Mesenchymal stem cell (in vitro differentiated cells and primary cell): ENCODE measurements at regions not wholly inside any gene's neighbourhood (a gene's known extent, or its start where the extent isn't known, plus 50 kb on each side); places are given as distances from the start of the nearest gene placed in this dataset.
"Not testable (repeated sequence)": the region's sequence is repeated elsewhere in the genome, so short reads cannot be mapped to it uniquely, and the experiment has no call there.

Experiments used
- DNase-seq: peaks from one replicate; pipeline ENCODE4 v3.0.0-alpha.2; 2013
- H2AFZ ChIP-seq: one replicate; pipeline ENCODE4 v1.6.1; 2013; ENCODE audit warnings: low read depth, mild to moderate bottlenecking, control low read depth, inconsistent platforms, low read length, moderate library complexity
- H2AK5ac ChIP-seq: 2 replicates; pipeline ENCODE4 v1.6.1; 2013; ENCODE audit warnings: low read length, moderate library complexity, mild to moderate bottlenecking, inconsistent platforms; ENCODE audit not compliant: severe bottlenecking
- H2BK120ac ChIP-seq: one replicate; pipeline ENCODE4 v1.6.1; 2013; ENCODE audit warnings: low read depth, mild to moderate bottlenecking, inconsistent platforms, low read length, moderate library complexity
- H2BK12ac ChIP-seq, 2 experiments: one replicate each; pipeline ENCODE4 v1.6.1; 2013; ENCODE audit warnings: inconsistent platforms in 2 of 2, low read length in 2 of 2, mild to moderate bottlenecking in 2 of 2, moderate library complexity in 2 of 2, control low read depth in 1 of 2
- H2BK15ac ChIP-seq: one replicate; pipeline ENCODE4 v1.6.1; 2013; ENCODE audit warnings: mild to moderate bottlenecking, low read depth, inconsistent platforms; ENCODE audit not compliant: poor library complexity, severe bottlenecking
- H2BK5ac ChIP-seq: 2 replicates; pipeline ENCODE4 v1.6.1; 2013; ENCODE audit warnings: low read depth, mild to moderate bottlenecking, low read length, control low read depth, inconsistent platforms; ENCODE audit not compliant: poor library complexity, severe bottlenecking
- H3K14ac ChIP-seq, 2 experiments: one replicate each; pipeline ENCODE4 v1.6.1; 2013; ENCODE audit warnings: inconsistent platforms in 2 of 2, low read length in 2 of 2, control low read depth in 1 of 2, mild to moderate bottlenecking in 1 of 2, moderate library complexity in 1 of 2
- H3K18ac ChIP-seq, 2 experiments: one replicate each; pipeline ENCODE4 v1.6.1; 2013; ENCODE audit warnings: inconsistent platforms in 2 of 2, low read length in 2 of 2, control low read depth in 1 of 2, low read depth in 1 of 2, mild to moderate bottlenecking in 1 of 2
- H3K23ac ChIP-seq, 2 experiments: one replicate each; pipeline ENCODE4 v1.6.1; 2013; ENCODE audit warnings: inconsistent platforms in 2 of 2, low read length in 2 of 2, mild to moderate bottlenecking in 2 of 2, moderate library complexity in 2 of 2, control low read depth in 1 of 2
- H3K27ac ChIP-seq: 2 replicates; pipeline ENCODE4 v1.5.1; 2013; ENCODE audit warnings: mild to moderate bottlenecking, moderate library complexity, low read length, control low read depth, inconsistent platforms; ENCODE audit not compliant: poor library complexity, severe bottlenecking
- H3K27me3 ChIP-seq, 2 experiments: 2 replicates each; pipeline versions ENCODE4 v1.6.1 to v1.7.0; 2013; ENCODE audit warnings: low read length in 2 of 2, mild to moderate bottlenecking in 2 of 2, moderate library complexity in 2 of 2, control low read depth in 1 of 2, inconsistent platforms in 1 of 2; ENCODE audit not compliant: control insufficient read depth in 1 of 2, insufficient read depth in 1 of 2
- H3K36me3 ChIP-seq, 2 experiments: 2 replicates each; pipeline versions ENCODE4 v1.6.1 to v1.7.0; 2013; ENCODE audit warnings: low read length in 2 of 2, control low read depth in 1 of 2, inconsistent platforms in 1 of 2, low read depth in 1 of 2, mild to moderate bottlenecking in 1 of 2; ENCODE audit not compliant: insufficient read depth in 2 of 2, control insufficient read depth in 1 of 2
- H3K4ac ChIP-seq, 2 experiments: one replicate each; pipeline ENCODE4 v1.6.1; 2013; ENCODE audit warnings: inconsistent platforms in 2 of 2, low read length in 2 of 2, mild to moderate bottlenecking in 2 of 2, moderate library complexity in 2 of 2, control low read depth in 1 of 2, low read depth in 1 of 2
- H3K4me1 ChIP-seq: 2 replicates; pipeline ENCODE4 v1.6.1; 2013; ENCODE audit warnings: low read depth, low read length, control low read depth; ENCODE audit not compliant: control insufficient read depth, insufficient read depth
- H3K4me2 ChIP-seq: 2 replicates; pipeline ENCODE4 v1.6.1; 2013; ENCODE audit warnings: low read length, mild to moderate bottlenecking, inconsistent platforms; ENCODE audit not compliant: poor library complexity, severe bottlenecking
- H3K4me3 ChIP-seq, 2 experiments: 2 replicates each; pipeline versions ENCODE4 v1.5.1 to v1.7.0; 2013; ENCODE audit warnings: low read length in 2 of 2, mild to moderate bottlenecking in 2 of 2, control low read depth in 1 of 2, low read depth in 1 of 2; ENCODE audit not compliant: insufficient read depth in 1 of 2
- H3K79me1 ChIP-seq: replicated peaks from 2 replicates; pipeline ENCODE4 v1.6.1; 2013; ENCODE audit warnings: mild to moderate bottlenecking, control low read depth, low read length, inconsistent platforms; ENCODE audit not compliant: poor library complexity, severe bottlenecking
- H3K9ac ChIP-seq: 2 replicates; pipeline ENCODE4 v1.7.0; 2013; ENCODE audit warnings: mild to moderate bottlenecking, low read length, moderate library complexity
- H3K9me3 ChIP-seq: 2 replicates; pipeline ENCODE4 v1.7.0; 2013; ENCODE audit warnings: mild to moderate bottlenecking, low read length; ENCODE audit not compliant: control insufficient read depth
- H4K8ac ChIP-seq: one replicate; pipeline ENCODE4 v1.6.1; 2013; ENCODE audit warnings: inconsistent platforms, mild to moderate bottlenecking, low read length, moderate library complexity
- H4K91ac ChIP-seq: one replicate; pipeline ENCODE4 v1.6.1; 2013; ENCODE audit warnings: mild to moderate bottlenecking, low read length, inconsistent platforms
- WGBS: methylation state at CpG from one replicate; pipeline ENCODE4 v1.1.7; 2013; ENCODE audit warnings: mixed read lengths; 5-methylcytosine and 5-hydroxymethylcytosine counted together

DNA sequence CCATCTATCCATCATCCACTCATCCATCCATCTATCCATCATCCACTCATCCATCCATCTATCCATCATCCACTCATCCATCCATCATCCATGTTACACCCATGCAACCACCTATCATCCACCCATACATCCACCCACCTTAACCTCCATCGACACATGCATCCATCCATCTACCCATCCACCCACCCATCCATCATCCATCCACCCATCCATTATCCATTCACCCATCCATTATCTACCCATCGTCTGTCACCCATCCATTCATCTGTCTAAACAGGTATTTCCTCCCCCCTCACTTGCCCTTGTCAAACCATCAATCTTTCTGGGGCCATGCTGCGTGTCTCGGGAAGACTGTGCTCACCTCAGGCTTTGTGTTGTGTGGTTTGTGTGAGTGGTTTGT, 78.6 kb upstream of the LRPAP1 start:
- 98% methylated on average over 2 of the region's 4 CpGs for WGBS

GRCh38 chr4:3609905-3610304, 77.7 kb upstream of the LRPAP1 start:
- not testable (repeated sequence) for H2BK15ac ChIP-seq, DNase-seq, H3K4me1 ChIP-seq, H3K9me3 ChIP-seq, H2AFZ ChIP-seq, H3K4ac ChIP-seq, H3K27ac ChIP-seq, H3K4me3 ChIP-seq, H4K91ac ChIP-seq, H3K27me3 ChIP-seq, H3K23ac ChIP-seq, H3K9ac ChIP-seq, H3K18ac ChIP-seq, H4K8ac ChIP-seq, H3K4me2 ChIP-seq, H2BK12ac ChIP-seq, H2BK5ac ChIP-seq, H3K36me3 ChIP-seq, H2AK5ac ChIP-seq, H3K79me1 ChIP-seq, H2BK120ac ChIP-seq, H3K14ac ChIP-seq
- 78% methylated on average over 2 of the region's 2 CpGs for WGBS

More for the DNA sequence above, 78.6 kb upstream of the LRPAP1 start:
- not testable (repeated sequence) for H3K79me1 ChIP-seq, H3K36me3 ChIP-seq, H2AFZ ChIP-seq, DNase-seq, H2AK5ac ChIP-seq, H2BK120ac ChIP-seq, H3K27me3 ChIP-seq, H3K14ac ChIP-seq, H3K23ac ChIP-seq, H2BK5ac ChIP-seq, H3K4me2 ChIP-seq, H3K9me3 ChIP-seq, H3K27ac ChIP-seq, H2BK12ac ChIP-seq, H3K4ac ChIP-seq, H2BK15ac ChIP-seq, H3K4me1 ChIP-seq, H3K18ac ChIP-seq, H4K8ac ChIP-seq, H3K4me3 ChIP-seq, H3K9ac ChIP-seq, H4K91ac ChIP-seq

GRCh38 chr4:3607690-3608552, 75.7 kb upstream of the LRPAP1 start:
- Histone ChIP-seq H2BK15ac (no peak overlapping the region), H2AFZ (no peak overlapping the region), H3K27me3 (no peaks in the 10 kb centered on the region), H2BK120ac (no peak overlapping the region), H4K8ac (no peak overlapping the region), H3K18ac (no peak overlapping the region), H3K4me2 (no peak overlapping the region), H3K14ac (peak overlapping the region in 1 of 2 experiments; percentile 9), H4K91ac (no peak overlapping the region), H3K27ac (no peak overlapping the region), H3K79me1 (no peaks in the 10 kb centered on the region), H3K36me3 (no peaks in the 10 kb centered on the region), H3K9me3 (no peaks in the 10 kb centered on the region), H3K4me3 (no peak overlapping the region), H3K23ac (no peak overlapping the region), H3K4ac (no peak overlapping the region), H3K9ac (no peak overlapping the region), H2BK12ac (no peak overlapping the region), H3K4me1 (peaks cover 2% of the 10 kb centered on the region), H2AK5ac (no peak overlapping the region), H2BK5ac (no peak overlapping the region)
- WGBS = 91% methylated on average over 20 of the region's 20 CpGs
- DNase-seq = no peak

GRCh38 chr4:3606850-3607249, 74.6 kb upstream of the LRPAP1 start:
- not testable (repeated sequence) for H2AK5ac ChIP-seq, H3K27ac ChIP-seq, H2BK120ac ChIP-seq, H3K9ac ChIP-seq, H3K4me2 ChIP-seq, H3K27me3 ChIP-seq, H2BK12ac ChIP-seq, H3K4me1 ChIP-seq, H3K4ac ChIP-seq, H4K8ac ChIP-seq, H2BK15ac ChIP-seq, H3K9me3 ChIP-seq, H2AFZ ChIP-seq, H3K14ac ChIP-seq, H3K18ac ChIP-seq, H3K4me3 ChIP-seq, DNase-seq, H4K91ac ChIP-seq, H3K79me1 ChIP-seq, H3K36me3 ChIP-seq, H2BK5ac ChIP-seq, H3K23ac ChIP-seq
- 94% methylated on average over 2 of the region's 5 CpGs for WGBS
